AG04450 (cell line): ENCODE measurements at regions not wholly inside any gene's neighbourhood (a gene's known extent, or its start where the extent isn't known, plus 50 kb on each side); places are given as distances from the start of the nearest gene placed in this dataset. TPM values are rescaled to one million over a fixed set of nuclear protein-coding genes. Genes with fewer than 3 reads are reported as not detected.

ENCODE experiments used
- CTCF ChIA-PET: fragments of 300-600, 350-600 bp; formaldehyde crosslinking; extraction: SDS; loops from one replicate; lab custom pipeline; 2022; ENCODE audit warnings: antibody characterized with exemption, inconsistent platforms; lab: Charles Lee
- POLR2A ChIA-PET: fragments of 350-600 bp; formaldehyde crosslinking; extraction: SDS; loops from one replicate; lab custom pipeline; 2021; ENCODE audit warnings: antibody characterized with exemption, inconsistent platforms; lab: Yijun Ruan, JAX
- DNase-seq: peaks from one replicate; pipeline ENCODE4 v3.0.0-alpha.2; 2011; ENCODE audit warnings: low read depth, low spot score
- H3K27ac ChIP-seq: one replicate; pipeline ENCODE4 v1.5.1; 2012; ENCODE audit warnings: low read depth, low read length, control low read depth
- H3K27me3 ChIP-seq: one replicate; pipeline ENCODE4 v1.6.0; 2012; ENCODE audit warnings: low read length; ENCODE audit not compliant: control insufficient read depth, insufficient read depth
- H3K4me3 ChIP-seq: 2 replicates; pipeline ENCODE4 v1.5.1; 2011; ENCODE audit warnings: mild to moderate bottlenecking, low read depth, low read length, control low read depth
- H3K9me3 ChIP-seq: 2 replicates; pipeline ENCODE4 v1.5.1; 2012; ENCODE audit warnings: low read length; ENCODE audit not compliant: control insufficient read depth, insufficient read depth
- CTCF ChIP-seq: IDR thresholded peaks from 2 replicates; pipeline ENCODE4 v1.5.1; 2011; ENCODE audit warnings: low read depth, low read length, control low read depth, inconsistent platforms
- small RNA-seq: library from RNA; depleted of rRNA; stranded (forward); fragments of <200 nt; gene quantifications from one replicate; pipeline ENCODE3, GENCODE V24; 2012; ENCODE audit warnings: low read depth; ENCODE audit not compliant: insufficient read length

DNA sequence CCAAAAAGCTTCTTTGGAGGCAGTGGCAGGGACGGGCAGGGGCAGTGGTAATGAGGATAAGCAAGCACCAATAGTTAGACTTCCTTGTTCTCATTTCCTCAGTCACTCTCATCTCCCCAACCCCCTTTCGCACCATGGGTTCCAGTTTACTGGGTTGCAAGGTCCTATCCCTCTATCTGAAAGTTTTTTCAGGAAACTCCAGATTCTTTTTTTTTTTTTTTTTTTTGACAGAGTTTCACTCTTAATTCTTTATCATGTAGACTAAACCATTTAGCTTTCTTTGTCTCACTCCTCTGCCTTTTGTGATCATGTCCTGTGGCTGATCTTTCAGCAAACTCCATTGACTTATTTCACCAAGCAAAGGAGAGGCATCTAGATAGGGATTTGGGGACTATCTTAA, 51.4 kb upstream of the GMDS start:
- POLR2A ChIA-PET: no interaction called here

More for the DNA sequence above, 51.4 kb upstream of the GMDS start:
- CTCF ChIA-PET: no interaction called here
- no peaks in the 10 kb centered on the region for H3K27me3 ChIP-seq
- DNase-seq: no peak
- no peak overlapping the region for H3K4me3 ChIP-seq
- no peaks in the 10 kb centered on the region for H3K9me3 ChIP-seq
- TF ChIP-seq CTCF: no peak
- H3K27ac ChIP-seq: no peak overlapping the region

Small RNA genes in the stretch of these regions (small RNA-seq; reads per million reads assigned to genes)
- not detected for gene HMGN2P28
